ENCODE measurements at regions not wholly inside any gene's neighbourhood (a gene's known extent, or its start where the extent isn't known, plus 50 kb on each side); places are given as distances from the start of the nearest gene placed in this dataset.

- in situ Hi-C loops (cut with HindIII; ENCODE audit: low sequenced_read_pairs) = no loop called here
- DNase-seq (ENCODE audit: low spot score) = no peak
Observed at GRCh38 chr16:86080982-86081381, 182.0 kb downstream of the IRF8 start.

GRCh38 chr16:86082418-86083030, 183.6 kb downstream of the IRF8 start:
- DNase-seq (ENCODE audit: low spot score) = no peak
- in situ Hi-C loops (cut with HindIII; ENCODE audit: low sequenced_read_pairs) = no loop called here

GRCh38 chr16:86083382-86084002, 184.5 kb downstream of the IRF8 start:
- in situ Hi-C loops (cut with HindIII; ENCODE audit: low sequenced_read_pairs) = no loop called here
- DNase-seq (ENCODE audit: low spot score) = no peak

GRCh38 chr16:86085161-86085611, 186.2 kb downstream of the IRF8 start:
- in situ Hi-C loops (cut with HindIII; ENCODE audit: low sequenced_read_pairs) = no loop called here
- no peak for DNase-seq (ENCODE audit: low spot score)

- no peak for DNase-seq (ENCODE audit: low spot score)
- in situ Hi-C loops (cut with HindIII; ENCODE audit: low sequenced_read_pairs) = no loop called here
Observed at GRCh38 chr16:86085795-86086194, 186.8 kb downstream of the IRF8 start.

GRCh38 chr16:86086471-86086870, 187.5 kb downstream of the IRF8 start:
- in situ Hi-C loops (cut with HindIII; ENCODE audit: low sequenced_read_pairs) = no loop called here
- no peak for DNase-seq (ENCODE audit: low spot score)

GRCh38 chr16:86087011-86087895, 188.3 kb downstream of the IRF8 start:
- in situ Hi-C loops (cut with HindIII; ENCODE audit: low sequenced_read_pairs) = no loop called here
- DNase-seq (ENCODE audit: low spot score) = no peak

- DNase-seq (ENCODE audit: low spot score) = no peak
- in situ Hi-C loops (cut with HindIII; ENCODE audit: low sequenced_read_pairs) = no loop called here
Observed at GRCh38 chr16:86087896-86088230, 188.9 kb downstream of the IRF8 start.

- in situ Hi-C loops (cut with HindIII; ENCODE audit: low sequenced_read_pairs) = no loop called here
- DNase-seq (ENCODE audit: low spot score) = no peak
Observed at GRCh38 chr16:86088287-86088686, 189.3 kb downstream of the IRF8 start.

- in situ Hi-C loops (cut with HindIII; ENCODE audit: low sequenced_read_pairs) = no loop called here
- DNase-seq (ENCODE audit: low spot score) = no peak
Observed at GRCh38 chr16:86088816-86089215, 189.9 kb downstream of the IRF8 start.

- no peak for DNase-seq (ENCODE audit: low spot score)
- in situ Hi-C loops (cut with HindIII; ENCODE audit: low sequenced_read_pairs) = no loop called here
Observed at GRCh38 chr16:86089334-86089900, 190.5 kb downstream of the IRF8 start.

GRCh38 chr16:86089991-86090390, 191.0 kb downstream of the IRF8 start:
- in situ Hi-C loops (cut with HindIII; ENCODE audit: low sequenced_read_pairs) = no loop called here
- DNase-seq (ENCODE audit: low spot score) = no peak

GRCh38 chr16:86090461-86091170, 191.7 kb downstream of the IRF8 start:
- in situ Hi-C loops (cut with HindIII; ENCODE audit: low sequenced_read_pairs) = no loop called here
- DNase-seq (ENCODE audit: low spot score) = no peak

- no peak for DNase-seq (ENCODE audit: low spot score)
- in situ Hi-C loops (cut with HindIII; ENCODE audit: low sequenced_read_pairs) = no loop called here
Observed at GRCh38 chr16:86091976-86092375, 193.0 kb downstream of the IRF8 start.

GRCh38 chr16:86092586-86093480, 193.9 kb downstream of the IRF8 start:
- in situ Hi-C loops (cut with HindIII; ENCODE audit: low sequenced_read_pairs) = no loop called here
- no peak for DNase-seq (ENCODE audit: low spot score)

GRCh38 chr16:86093801-86094750, 195.1 kb downstream of the IRF8 start:
- no peak for DNase-seq (ENCODE audit: low spot score)
- in situ Hi-C loops (cut with HindIII; ENCODE audit: low sequenced_read_pairs) = no loop called here

- DNase-seq (ENCODE audit: low spot score) = no peak
- in situ Hi-C loops (cut with HindIII; ENCODE audit: low sequenced_read_pairs) = no loop called here
Observed at GRCh38 chr16:86095131-86095752, 196.3 kb downstream of the IRF8 start.
